Sigmoid colon (tissue), 4 donors: ENCODE measurements at regions not wholly inside any gene's neighbourhood (a gene's known extent, or its start where the extent isn't known, plus 50 kb on each side); places are given as distances from the start of the nearest gene placed in this dataset.

Source experiments
- EP300 ChIP-seq, 4 donors: sonication (generic); formaldehyde crosslinking; IDR thresholded peaks; one replicate each; pipeline ENCODE4 v1.6.1; 2017; ENCODE audit warnings: antibody characterized with exemption in 4 of 4
- POLR2A ChIP-seq, 2 donors: fragments of 450-650 bp; IDR thresholded peaks; one replicate each; pipeline ENCODE4 v1.6.1; 2016; ENCODE audit warnings: antibody characterized with exemption in 2 of 2, mild to moderate bottlenecking in 2 of 2, moderate library complexity in 2 of 2
- POLR2AphosphoS5 ChIP-seq, 4 donors: sonication (generic); formaldehyde crosslinking; IDR thresholded peaks; one replicate each; pipeline ENCODE4 v1.6.1; 2017; ENCODE audit warnings: antibody characterized with exemption in 4 of 4
- TF ChIP-seq, protein P1 (sequence below), 4 experiments: fragments of 450-650 bp in 3 of 4; fragments of 200-600 bp in 1 of 4; IDR thresholded peaks; one replicate each; pipeline ENCODE4 v1.5.1; 2016 to 2019; ENCODE audit warnings: antibody characterized with exemption in 4 of 4, mild to moderate bottlenecking in 3 of 4, moderate library complexity in 2 of 4

DNA sequence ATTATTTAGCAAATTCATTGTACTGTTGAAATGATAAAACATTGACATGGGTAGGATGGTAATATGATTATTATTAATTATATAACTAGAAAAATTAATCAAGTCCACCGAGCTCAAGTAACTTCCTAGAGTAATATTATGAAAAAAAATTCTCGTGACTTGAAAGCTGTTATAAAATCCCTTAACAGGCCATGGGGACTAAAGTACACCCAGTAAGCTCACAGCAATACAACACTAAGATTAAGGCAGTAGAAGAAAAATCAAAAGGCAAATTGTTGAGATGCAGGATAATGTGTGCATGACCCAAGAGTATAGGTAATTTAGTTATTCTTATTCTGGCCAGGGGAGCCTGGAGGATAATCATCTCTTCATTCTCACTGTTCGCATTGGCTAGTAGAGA lies 162.6 kb upstream of the LRIG3 start:
- TF ChIP-seq POLR2A (IDR thresholded peaks at IDR 0.05), result no peak
- TF ChIP-seq, protein P1, sequence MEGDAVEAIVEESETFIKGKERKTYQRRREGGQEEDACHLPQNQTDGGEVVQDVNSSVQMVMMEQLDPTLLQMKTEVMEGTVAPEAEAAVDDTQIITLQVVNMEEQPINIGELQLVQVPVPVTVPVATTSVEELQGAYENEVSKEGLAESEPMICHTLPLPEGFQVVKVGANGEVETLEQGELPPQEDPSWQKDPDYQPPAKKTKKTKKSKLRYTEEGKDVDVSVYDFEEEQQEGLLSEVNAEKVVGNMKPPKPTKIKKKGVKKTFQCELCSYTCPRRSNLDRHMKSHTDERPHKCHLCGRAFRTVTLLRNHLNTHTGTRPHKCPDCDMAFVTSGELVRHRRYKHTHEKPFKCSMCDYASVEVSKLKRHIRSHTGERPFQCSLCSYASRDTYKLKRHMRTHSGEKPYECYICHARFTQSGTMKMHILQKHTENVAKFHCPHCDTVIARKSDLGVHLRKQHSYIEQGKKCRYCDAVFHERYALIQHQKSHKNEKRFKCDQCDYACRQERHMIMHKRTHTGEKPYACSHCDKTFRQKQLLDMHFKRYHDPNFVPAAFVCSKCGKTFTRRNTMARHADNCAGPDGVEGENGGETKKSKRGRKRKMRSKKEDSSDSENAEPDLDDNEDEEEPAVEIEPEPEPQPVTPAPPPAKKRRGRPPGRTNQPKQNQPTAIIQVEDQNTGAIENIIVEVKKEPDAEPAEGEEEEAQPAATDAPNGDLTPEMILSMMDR (IDR thresholded peaks at IDR 0.05), result no peak
- TF ChIP-seq POLR2AphosphoS5 (IDR thresholded peaks at IDR 0.05), result no peak
- TF ChIP-seq EP300 (IDR thresholded peaks at IDR 0.05), result no peak
